ENCODE measurements at regions not wholly inside any gene's neighbourhood (a gene's known extent, or its start where the extent isn't known, plus 50 kb on each side); places are given as distances from the start of the nearest gene placed in this dataset.

- no peaks in the 10 kb centered on the region for H3K36me3 ChIP-seq (ENCODE audit: control insufficient read depth, insufficient read depth, low read length)
- H3K4me3 ChIP-seq (replicated peaks; ENCODE audit: low read depth, low read length) = no peak overlapping the region
- DNase-seq (ENCODE audit: extremely low read depth, insufficient read length) = no peak
- TF ChIP-seq CTCF (IDR thresholded peaks at IDR 0.05; ENCODE audit: insufficient read depth, low read length, poor library complexity, severe bottlenecking) = no peak
- H3K27me3 ChIP-seq (replicated peaks; ENCODE audit: control insufficient read depth, insufficient read depth, low read length) = no peaks in the 10 kb centered on the region
Measured at GRCh38 chr14:44775248-44775647, 186.5 kb downstream of the KLHL28 start.

GRCh38 chr14:44774396-44774795 is 187.4 kb downstream of the KLHL28 start:
- H3K27me3 ChIP-seq (replicated peaks; ENCODE audit: control insufficient read depth, insufficient read depth, low read length) = no peaks in the 10 kb centered on the region
- no peaks in the 10 kb centered on the region for H3K36me3 ChIP-seq (ENCODE audit: control insufficient read depth, insufficient read depth, low read length)
- TF ChIP-seq CTCF (IDR thresholded peaks at IDR 0.05; ENCODE audit: insufficient read depth, low read length, poor library complexity, severe bottlenecking) = no peak
- DNase-seq (ENCODE audit: extremely low read depth, insufficient read length) = no peak
- H3K4me3 ChIP-seq (replicated peaks; ENCODE audit: low read depth, low read length) = no peak overlapping the region

DNA sequence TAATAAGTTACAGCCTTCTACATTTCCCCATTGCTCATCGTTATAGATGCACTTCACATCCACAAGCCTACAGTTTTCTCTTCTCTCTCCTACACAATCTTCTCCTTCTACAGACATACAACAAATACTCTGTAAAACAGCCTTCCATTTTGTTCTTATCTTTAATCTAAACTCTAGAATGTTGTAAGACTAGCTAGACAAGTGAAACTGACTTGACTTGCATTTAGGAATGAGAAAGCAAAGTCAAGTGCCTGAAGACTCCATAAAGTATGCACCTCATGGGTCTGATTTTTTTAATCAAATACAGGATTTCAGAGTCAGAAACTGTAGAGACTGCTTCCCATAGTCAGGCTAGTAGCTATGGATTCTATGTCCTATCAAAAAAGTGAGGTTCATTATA is 190.3 kb downstream of the KLHL28 start:
- no peak for DNase-seq (ENCODE audit: extremely low read depth, insufficient read length)
- no peak for TF ChIP-seq CTCF (IDR thresholded peaks at IDR 0.05; ENCODE audit: insufficient read depth, low read length, poor library complexity, severe bottlenecking)
- Histone ChIP-seq H3K36me3 (ENCODE audit: control insufficient read depth, insufficient read depth, low read length) (no peaks in the 10 kb centered on the region), H3K4me3 (replicated peaks; ENCODE audit: low read depth, low read length) (no peak overlapping the region), H3K27me3 (replicated peaks; ENCODE audit: control insufficient read depth, insufficient read depth, low read length) (no peaks in the 10 kb centered on the region)

- Histone ChIP-seq H3K36me3 (ENCODE audit: control insufficient read depth, insufficient read depth, low read length) (no peaks in the 10 kb centered on the region), H3K4me3 (replicated peaks; ENCODE audit: low read depth, low read length) (no peak overlapping the region), H3K27me3 (replicated peaks; ENCODE audit: control insufficient read depth, insufficient read depth, low read length) (no peaks in the 10 kb centered on the region)
- DNase-seq (ENCODE audit: extremely low read depth, insufficient read length) = no peak
- no peak for TF ChIP-seq CTCF (IDR thresholded peaks at IDR 0.05; ENCODE audit: insufficient read depth, low read length, poor library complexity, severe bottlenecking)
Measured at GRCh38 chr14:44770201-44770600, 191.5 kb downstream of the KLHL28 start.

DNA sequence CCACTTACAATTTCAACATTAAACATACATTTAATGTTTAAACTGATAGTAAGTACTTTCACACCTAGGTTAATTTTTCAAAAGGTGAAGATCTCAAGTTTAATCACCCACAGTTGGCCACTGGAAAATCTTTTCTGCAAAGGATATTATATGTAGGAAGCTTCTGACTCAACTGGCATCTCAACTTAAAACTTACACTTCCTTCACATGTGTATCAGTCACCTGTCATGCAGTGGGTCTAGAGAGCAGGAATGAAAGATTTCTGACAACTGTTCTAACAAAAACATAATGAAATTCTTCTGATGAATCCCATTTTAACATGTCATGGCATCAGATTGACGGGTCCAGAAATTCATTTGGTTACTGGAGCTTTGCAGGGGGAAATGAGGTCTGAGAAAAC is 192.8 kb downstream of the KLHL28 start:
- no peak for DNase-seq (ENCODE audit: extremely low read depth, insufficient read length)
- no peak for TF ChIP-seq CTCF (IDR thresholded peaks at IDR 0.05; ENCODE audit: insufficient read depth, low read length, poor library complexity, severe bottlenecking)
- no peaks in the 10 kb centered on the region for H3K27me3 ChIP-seq (replicated peaks; ENCODE audit: control insufficient read depth, insufficient read depth, low read length)
- no peak overlapping the region for H3K4me3 ChIP-seq (replicated peaks; ENCODE audit: low read depth, low read length)
- no peaks in the 10 kb centered on the region for H3K36me3 ChIP-seq (ENCODE audit: control insufficient read depth, insufficient read depth, low read length)

GRCh38 chr14:44767646-44768173 is 194.0 kb downstream of the KLHL28 start:
- DNase-seq (ENCODE audit: extremely low read depth, insufficient read length) = no peak
- no peak overlapping the region for H3K4me3 ChIP-seq (replicated peaks; ENCODE audit: low read depth, low read length)
- H3K27me3 ChIP-seq (replicated peaks; ENCODE audit: control insufficient read depth, insufficient read depth, low read length) = no peaks in the 10 kb centered on the region
- H3K36me3 ChIP-seq (ENCODE audit: control insufficient read depth, insufficient read depth, low read length) = no peaks in the 10 kb centered on the region
- TF ChIP-seq CTCF (IDR thresholded peaks at IDR 0.05; ENCODE audit: insufficient read depth, low read length, poor library complexity, severe bottlenecking) = no peak
